ENCODE measurements at regions not wholly inside any gene's neighbourhood (a gene's known extent, or its start where the extent isn't known, plus 50 kb on each side); places are given as distances from the start of the nearest gene placed in this dataset.

GRCh38 chr20:52601295-52601971 is 370.7 kb upstream of the TSHZ2 start:
- Histone ChIP-seq H3K4me3 (ENCODE audit: low read length) (no peak overlapping the region), H3K27me3 (ENCODE audit: low read depth, low read length) (peaks cover 15% of the 10 kb centered on the region)

GRCh38 chr20:52596256-52596655 is 375.9 kb upstream of the TSHZ2 start:
- Histone ChIP-seq H3K4me3 (ENCODE audit: low read length) (no peak overlapping the region), H3K36me3 (replicated peaks; ENCODE audit: low read depth, low read length) (no peaks in the 10 kb centered on the region), H3K9ac (ENCODE audit: low read length) (no peak overlapping the region), H4K20me1 (ENCODE audit: insufficient read depth, low read length) (no peaks in the 10 kb centered on the region), H3K4me1 (ENCODE audit: low read length) (no peaks in the 10 kb centered on the region), H3K79me2 (ENCODE audit: low read length) (no peaks in the 10 kb centered on the region), H2AFZ (ENCODE audit: low read depth, low read length) (no peak overlapping the region), H3K27me3 (ENCODE audit: low read depth, low read length) (peaks cover 10% of the 10 kb centered on the region; the same call in 1 of the 2 replicates), H3K27ac (ENCODE audit: low read length) (no peak overlapping the region), H3K4me2 (ENCODE audit: low read length) (no peak overlapping the region), H3K9me3 (ENCODE audit: insufficient read depth, low read length) (no peaks in the 10 kb centered on the region)
- TF ChIP-seq EZH2phosphoT487 (IDR thresholded peaks at IDR 0.05; ENCODE audit: low read depth) (no peak), CTCF (IDR thresholded peaks at IDR 0.05; ENCODE audit: low read depth, low read length) (no peak)

More at GRCh38 chr20:52601295-52601971, 370.7 kb upstream of the TSHZ2 start:
- Histone ChIP-seq H3K9me3 (ENCODE audit: insufficient read depth, low read length) (no peaks in the 10 kb centered on the region), H3K9ac (ENCODE audit: low read length) (no peak overlapping the region), H3K36me3 (replicated peaks; ENCODE audit: low read depth, low read length) (no peaks in the 10 kb centered on the region), H4K20me1 (ENCODE audit: insufficient read depth, low read length) (no peaks in the 10 kb centered on the region), H3K4me1 (ENCODE audit: low read length) (no peaks in the 10 kb centered on the region), H3K27ac (ENCODE audit: low read length) (no peak overlapping the region), H3K79me2 (ENCODE audit: low read length) (no peaks in the 10 kb centered on the region), H3K4me2 (ENCODE audit: low read length) (no peak overlapping the region), H2AFZ (ENCODE audit: low read depth, low read length) (no peak overlapping the region)
- TF ChIP-seq CTCF (IDR thresholded peaks at IDR 0.05; ENCODE audit: low read depth, low read length) (no peak), EZH2phosphoT487 (IDR thresholded peaks at IDR 0.05; ENCODE audit: low read depth) (no peak)

- Histone ChIP-seq H3K27me3 (ENCODE audit: low read depth, low read length) (peaks cover 11% of the 10 kb centered on the region; the same call in 1 of the 2 replicates), H3K36me3 (replicated peaks; ENCODE audit: low read depth, low read length) (no peaks in the 10 kb centered on the region)
- TF ChIP-seq EZH2phosphoT487 (IDR thresholded peaks at IDR 0.05; ENCODE audit: low read depth) = no peak
- TF ChIP-seq CTCF (IDR thresholded peaks at IDR 0.05; ENCODE audit: low read depth, low read length) = no peak
Observed at GRCh38 chr20:52595518-52595917, 376.6 kb upstream of the TSHZ2 start.

GRCh38 chr20:52593654-52594053 is 378.5 kb upstream of the TSHZ2 start:
- H3K79me2 ChIP-seq (ENCODE audit: low read length) = no peaks in the 10 kb centered on the region
- no peak overlapping the region for H3K4me2 ChIP-seq (ENCODE audit: low read length)

More at GRCh38 chr20:52595518-52595917, 376.6 kb upstream of the TSHZ2 start:
- no peaks in the 10 kb centered on the region for H3K9me3 ChIP-seq (ENCODE audit: insufficient read depth, low read length)
- no peak overlapping the region for H3K4me3 ChIP-seq (ENCODE audit: low read length)
- no peak overlapping the region for H2AFZ ChIP-seq (ENCODE audit: low read depth, low read length)
- no peak overlapping the region for H3K27ac ChIP-seq (ENCODE audit: low read length)
- no peaks in the 10 kb centered on the region for H3K4me1 ChIP-seq (ENCODE audit: low read length)
- H3K9ac ChIP-seq (ENCODE audit: low read length) = no peak overlapping the region
- no peaks in the 10 kb centered on the region for H3K79me2 ChIP-seq (ENCODE audit: low read length)
- no peaks in the 10 kb centered on the region for H4K20me1 ChIP-seq (ENCODE audit: insufficient read depth, low read length)
- H3K4me2 ChIP-seq (ENCODE audit: low read length) = no peak overlapping the region

More at GRCh38 chr20:52593654-52594053, 378.5 kb upstream of the TSHZ2 start:
- H3K9me3 ChIP-seq (ENCODE audit: insufficient read depth, low read length) = no peaks in the 10 kb centered on the region
- H3K27ac ChIP-seq (ENCODE audit: low read length) = no peak overlapping the region
- H4K20me1 ChIP-seq (ENCODE audit: insufficient read depth, low read length) = no peaks in the 10 kb centered on the region
- H3K4me3 ChIP-seq (ENCODE audit: low read length) = no peak overlapping the region
- peaks cover 19% of the 10 kb centered on the region; the same call in 1 of the 2 replicates for H3K27me3 ChIP-seq (ENCODE audit: low read depth, low read length)
- no peaks in the 10 kb centered on the region for H3K4me1 ChIP-seq (ENCODE audit: low read length)
- H3K9ac ChIP-seq (ENCODE audit: low read length) = no peak overlapping the region
- TF ChIP-seq CTCF (IDR thresholded peaks at IDR 0.05; ENCODE audit: low read depth, low read length) = no peak
- no peak for TF ChIP-seq EZH2phosphoT487 (IDR thresholded peaks at IDR 0.05; ENCODE audit: low read depth)
- no peak overlapping the region for H2AFZ ChIP-seq (ENCODE audit: low read depth, low read length)
- no peaks in the 10 kb centered on the region for H3K36me3 ChIP-seq (replicated peaks; ENCODE audit: low read depth, low read length)
